SK-N-SH (cell line): ENCODE measurements at regions not wholly inside any gene's neighbourhood (a gene's known extent, or its start where the extent isn't known, plus 50 kb on each side); places are given as distances from the start of the nearest gene placed in this dataset.
A peak's percentile ranks its signal among the peaks of the same experiment; 100 is the strongest.

Source experiments
- CTCF ChIA-PET: fragments of 300-600, 350-600 bp; formaldehyde crosslinking; extraction: SDS; loops from one replicate; lab custom pipeline; 2021; lab: Yijun Ruan, JAX
- POLR2A ChIA-PET: fragments of 350-600 bp; sonication (Branson Sonifier 250); formaldehyde crosslinking; extraction: SDS; loops from one replicate; lab custom pipeline; 2020; ENCODE audit warnings: antibody characterized with exemption, inconsistent platforms; lab: Yijun Ruan, JAX
- DNase-seq: peaks from one replicate; pipeline ENCODE4 v3.0.0; 2012
- H2AFZ ChIP-seq: fragments of 200-600 bp; sonication (generic); 2 replicates; pipeline ENCODE4 v1.8.1; 2016; ENCODE audit warnings: antibody characterized with exemption, mild to moderate bottlenecking, low read depth
- H3F3A ChIP-seq: fragments of 200-600 bp; sonication (generic); replicated peaks from 2 replicates; pipeline ENCODE3; 2016; ENCODE audit warnings: antibody characterized with exemption, mild to moderate bottlenecking; ENCODE audit not compliant: insufficient read depth
- H3K27ac ChIP-seq, 2 experiments: fragments of 200-500 bp in 1 of 2; fragments of 200-600 bp in 1 of 2; sonication (Bioruptor generic) in 1 of 2; sonication (generic), shearing (Covaris generic) in 1 of 2; 2 replicates each; pipeline versions ENCODE4 v1.5.1 to v1.6.1; 2014 to 2016; ENCODE audit warnings: low read depth in 2 of 2, inconsistent platforms in 1 of 2, low read length in 1 of 2, mild to moderate bottlenecking in 1 of 2, mixed read lengths in 1 of 2
- H3K27me3 ChIP-seq: fragments of 200-600 bp; sonication (generic), shearing (Covaris generic); 2 replicates; pipeline ENCODE4 v1.6.1; 2016; ENCODE audit warnings: mixed run types; ENCODE audit not compliant: insufficient read depth
- H3K36me3 ChIP-seq, 2 experiments: fragments of 200-500 bp in 1 of 2; fragments of 200-600 bp in 1 of 2; sonication (Bioruptor generic) in 1 of 2; sonication (generic) in 1 of 2; replicated peaks in 1 of 2; 2 replicates each; pipeline versions ENCODE3 to v1.5.1; 2014 to 2016; ENCODE audit warnings: low read length in 1 of 2, mild to moderate bottlenecking in 1 of 2; ENCODE audit not compliant: insufficient read depth in 2 of 2, control insufficient read depth in 1 of 2
- H3K4me1 ChIP-seq, 2 experiments: fragments of 200-500 bp in 1 of 2; fragments of 200-600 bp in 1 of 2; sonication (Bioruptor generic) in 1 of 2; sonication (generic), shearing (Covaris generic) in 1 of 2; 2 replicates each; pipeline versions ENCODE4 v1.5.1 to v1.6.1; 2014 to 2016; ENCODE audit warnings: low read depth in 1 of 2, low read length in 1 of 2, mixed run types in 1 of 2; ENCODE audit not compliant: insufficient read depth in 2 of 2, control insufficient read depth in 1 of 2
- H3K4me2 ChIP-seq: fragments of 200-600 bp; sonication (generic), shearing (Covaris generic); 2 replicates; pipeline ENCODE4 v1.6.1; 2017; ENCODE audit warnings: mixed run types
- H3K4me3 ChIP-seq, 2 experiments: fragments of 200-500 bp in 1 of 2; fragments of 200-600 bp in 1 of 2; sonication (Bioruptor generic) in 1 of 2; sonication (generic), shearing (Covaris generic) in 1 of 2; 2 replicates each; pipeline versions ENCODE4 v1.5.1 to v1.8.1; 2014 to 2016; ENCODE audit warnings: low read depth in 2 of 2, inconsistent platforms in 1 of 2, low read length in 1 of 2, mild to moderate bottlenecking in 1 of 2, mixed read lengths in 1 of 2, moderate library complexity in 1 of 2
- H3K79me2 ChIP-seq: fragments of 200-600 bp; sonication (generic); 2 replicates; pipeline ENCODE4 v1.8.1; 2017; ENCODE audit warnings: mild to moderate bottlenecking; ENCODE audit not compliant: insufficient read depth
- H3K9ac ChIP-seq: fragments of 200-600 bp; sonication (generic); 2 replicates; pipeline ENCODE4 v1.6.1; 2017; ENCODE audit warnings: mixed run types
- H3K9me2 ChIP-seq: fragments of 200-600 bp; sonication (generic); 2 replicates; pipeline ENCODE4 v1.6.1; 2017; ENCODE audit warnings: mixed run types
- H3K9me3 ChIP-seq: fragments of 200-600 bp; sonication (generic); 2 replicates; pipeline ENCODE4 v1.6.1; 2017; ENCODE audit warnings: mixed run types, mild to moderate bottlenecking, moderate library complexity
- H4K20me1 ChIP-seq: fragments of 200-600 bp; sonication (generic); 2 replicates; pipeline ENCODE4 v1.6.1; 2017; ENCODE audit warnings: mild to moderate bottlenecking, mixed run types; ENCODE audit not compliant: insufficient read depth
- CHD2 ChIP-seq: fragments of 150-350 bp; IDR thresholded peaks from 2 replicates; pipeline ENCODE4 v1.6.1; 2018; ENCODE audit warnings: low read length; ENCODE audit not compliant: partially characterized antibody
- ELF1 ChIP-seq: IDR thresholded peaks from 2 replicates; pipeline ENCODE4 v1.4.0; 2012
- EP300 ChIP-seq, 2 experiments: IDR thresholded peaks; 2 replicates each; pipeline versions ENCODE4 v1.4.0 to v1.6.1; 2012; ENCODE audit warnings: borderline replicate concordance in 1 of 2, low read depth in 1 of 2, low read length in 1 of 2
- EZH2phosphoT487 ChIP-seq: fragments of 200-600 bp; sonication (generic); IDR thresholded peaks from 2 replicates; pipeline ENCODE4 v1.6.1; 2017; ENCODE audit warnings: low read depth, mixed run types, mild to moderate bottlenecking, antibody characterized with exemption, moderate library complexity, borderline replicate concordance
- FOSL2 ChIP-seq: IDR thresholded peaks from 2 replicates; pipeline ENCODE4 v1.4.0; 2012; ENCODE audit warnings: low read depth, mild to moderate bottlenecking, moderate library complexity, borderline replicate concordance
- FOXJ3 ChIP-seq: sonication (generic); formaldehyde crosslinking; IDR thresholded peaks from 2 replicates; pipeline ENCODE4 v1.5.1; 2020; ENCODE audit warnings: mild to moderate bottlenecking, missing genetic modification reagents
- FOXM1 ChIP-seq: IDR thresholded peaks from 2 replicates; pipeline ENCODE4 v1.4.0; 2012; ENCODE audit warnings: low read depth, mild to moderate bottlenecking
- GABPA ChIP-seq: IDR thresholded peaks from 2 replicates; pipeline ENCODE4 v1.4.0; 2012; ENCODE audit warnings: low read depth, mild to moderate bottlenecking
- GATA2 ChIP-seq: sonication (generic); formaldehyde crosslinking; IDR thresholded peaks from 2 replicates; pipeline ENCODE4 v1.5.0; 2020; ENCODE audit warnings: mild to moderate bottlenecking, missing genetic modification reagents
- JUND ChIP-seq: IDR thresholded peaks from 2 replicates; pipeline ENCODE4 v1.4.0; 2012
- MAX ChIP-seq: IDR thresholded peaks from 2 replicates; pipeline ENCODE4 v1.4.0; 2012; ENCODE audit warnings: low read depth
- MEF2A ChIP-seq: IDR thresholded peaks from 2 replicates; pipeline ENCODE4 v1.4.0; 2012; ENCODE audit warnings: low read depth, borderline replicate concordance
- MXI1 ChIP-seq: IDR thresholded peaks from 2 replicates; pipeline ENCODE4 v1.6.1; 2012; ENCODE audit warnings: mild to moderate bottlenecking, low read depth, low read length, improper control_type of control experiment
- NFIC ChIP-seq: IDR thresholded peaks from 2 replicates; pipeline ENCODE4 v1.4.0; 2012; ENCODE audit warnings: borderline replicate concordance
- NRF1 ChIP-seq: IDR thresholded peaks from 2 replicates; pipeline ENCODE4 v1.6.1; 2012; ENCODE audit warnings: low read depth, mild to moderate bottlenecking, low read length
- POLR2AphosphoS5 ChIP-seq: IDR thresholded peaks from 2 replicates; pipeline ENCODE4 v1.6.1; 2012; ENCODE audit warnings: low read depth, low read length
- RAD21 ChIP-seq: IDR thresholded peaks from 2 replicates; pipeline ENCODE4 v1.6.1; 2012; ENCODE audit warnings: mild to moderate bottlenecking, low read length
- RCOR1 ChIP-seq: fragments of 150-350 bp; IDR thresholded peaks from 2 replicates; pipeline ENCODE4 v1.6.1; 2017; ENCODE audit warnings: antibody characterized with exemption, low read length
- RFX5 ChIP-seq: IDR thresholded peaks from 2 replicates; pipeline ENCODE4 v1.6.1; 2012; ENCODE audit warnings: mild to moderate bottlenecking, improper control_type of control experiment, low read length
- RXRA ChIP-seq: IDR thresholded peaks from 2 replicates; pipeline ENCODE4 v1.4.0; 2012; ENCODE audit warnings: low read depth, mild to moderate bottlenecking, borderline replicate concordance
- SIN3A ChIP-seq: IDR thresholded peaks from 2 replicates; pipeline ENCODE4 v1.6.1; 2012; ENCODE audit warnings: low read depth, mild to moderate bottlenecking, low read length, moderate library complexity, borderline replicate concordance
- SMC3 ChIP-seq: IDR thresholded peaks from 2 replicates; pipeline ENCODE4 v1.6.1; 2012; ENCODE audit warnings: low read depth, low read length, improper control_type of control experiment
- TAF1 ChIP-seq: IDR thresholded peaks from 2 replicates; pipeline ENCODE4 v1.6.1; 2012; ENCODE audit warnings: low read depth, mild to moderate bottlenecking, low read length, moderate library complexity, borderline replicate concordance
- TCF12 ChIP-seq: IDR thresholded peaks from 2 replicates; pipeline ENCODE4 v1.4.0; 2012
- TEAD4 ChIP-seq: IDR thresholded peaks from 2 replicates; pipeline ENCODE4 v1.4.0; 2012; ENCODE audit warnings: mild to moderate bottlenecking, borderline replicate concordance; ENCODE audit not compliant: insufficient read depth
- USF1 ChIP-seq: IDR thresholded peaks from 2 replicates; pipeline ENCODE4 v1.4.0; 2012; ENCODE audit warnings: low read depth, borderline replicate concordance
- YY1 ChIP-seq: IDR thresholded peaks from 2 replicates; pipeline ENCODE4 v1.4.0; 2012; ENCODE audit warnings: low read depth, mild to moderate bottlenecking
- WGBS: methylation state at CpG from one replicate; pipeline ENCODE4 v1.1.6; 2017; ENCODE audit warnings: low lambda C conversion rate; 5-methylcytosine and 5-hydroxymethylcytosine counted together
- TF ChIP-seq, protein P1 (sequence below): fragments of 200-600 bp; sonication (generic); IDR thresholded peaks from 2 replicates; pipeline ENCODE4 v1.6.1; 2017; ENCODE audit warnings: antibody characterized with exemption, mild to moderate bottlenecking, moderate library complexity
- TF ChIP-seq, protein P2 (sequence below): fragments of 150-350 bp; IDR thresholded peaks from 2 replicates; pipeline ENCODE4 v1.6.1; 2017; ENCODE audit warnings: antibody characterized with exemption, low read length, low read depth, borderline replicate concordance
- TF ChIP-seq, protein P3 (sequence below): fragments of 150-350 bp; IDR thresholded peaks from 2 replicates; pipeline ENCODE4 v1.6.1; 2016; ENCODE audit warnings: mild to moderate bottlenecking, low read depth, low read length
- TF ChIP-seq, protein P4 (sequence below): IDR thresholded peaks from 2 replicates; pipeline ENCODE4 v1.4.0; 2012; ENCODE audit warnings: low read depth, borderline replicate concordance

DNA sequence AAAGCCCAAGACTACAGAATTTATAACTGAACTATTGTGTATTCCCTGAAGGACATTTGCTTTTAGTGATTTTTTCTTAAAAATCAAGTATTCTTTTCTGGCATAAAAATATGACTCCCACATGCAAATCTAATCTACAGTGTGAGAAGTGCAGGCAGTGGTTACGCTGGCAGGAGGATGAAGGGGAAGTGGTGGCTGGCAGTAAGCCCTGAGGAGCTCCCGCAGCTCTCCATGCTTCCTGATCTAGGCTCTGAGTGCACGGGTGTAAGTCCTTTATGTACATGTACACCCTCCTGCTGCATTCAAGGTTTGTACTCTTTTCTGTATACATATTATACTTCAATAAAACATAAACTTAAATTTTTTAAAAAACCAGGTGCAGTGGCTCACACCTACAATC, 67.5 kb upstream of the PRDX6 start:
- H3K36me3 ChIP-seq = peaks cover 0 to 2% of the 10 kb centered on the region in 2 experiments
- ChIA-PET POLR2A (no interaction called here), CTCF (no interaction called here)
- no peak overlapping the region for H3K9ac ChIP-seq
- no peak overlapping the region for H3K4me3 ChIP-seq
- WGBS = 26% methylated on average over 3 of the region's 3 CpGs
- no peaks in the 10 kb centered on the region for H3K9me2 ChIP-seq
- H3K4me1 ChIP-seq = peaks cover 0 to 9% of the 10 kb centered on the region in 2 experiments; a peak in 2 of 4 replicates
- H3K9me3 ChIP-seq = no peaks in the 10 kb centered on the region
- no peaks in the 10 kb centered on the region for H4K20me1 ChIP-seq
- H3F3A ChIP-seq = peaks cover 16% of the 10 kb centered on the region
- peak overlapping the region; percentile 36 to 59; a peak in 3 of 4 replicates for H3K27ac ChIP-seq
- H3K79me2 ChIP-seq = no peaks in the 10 kb centered on the region
- no peak overlapping the region for H2AFZ ChIP-seq
- H3K27me3 ChIP-seq = no peaks in the 10 kb centered on the region
- peak overlapping the region; percentile 51; the same call in 1 of the 2 replicates for H3K4me2 ChIP-seq
- no peak for DNase-seq
- TF ChIP-seq RFX5 (no peak), GATA2 (CRISPR knock-in tag) (no peak), RXRA (peak; percentile 58; the same call in 1 of the 2 replicates), EZH2phosphoT487 (no peak), FOXM1 (no peak), TCF12 (peak; percentile 69), SIN3A (peak; percentile 47; the same call in 1 of the 2 replicates), RCOR1 (no peak), CHD2 (no peak), NRF1 (no peak), JUND (no peak), NFIC (peak; percentile 94), POLR2AphosphoS5 (no peak), GABPA (no peak), RAD21 (no peak), FOSL2 (peak; percentile 8; the same call in 1 of the 2 replicates), USF1 (no peak), MAX (peak; percentile 65), MEF2A (no peak), ELF1 (no peak), MXI1 (no peak), FOXJ3 (CRISPR knock-in tag) (no peak), TAF1 (no peak), EP300 (IDR thresholded peaks at IDR 0.05; ENCODE audit: borderline replicate concordance in 1 of 2, low read depth in 1 of 2, low read length in 1 of 2) (peak in 1 of 2 experiments; percentile 56; a peak in 1 of 4 replicates), YY1 (no peak), TEAD4 (no peak), SMC3 (no peak)
- TF ChIP-seq, protein P1, sequence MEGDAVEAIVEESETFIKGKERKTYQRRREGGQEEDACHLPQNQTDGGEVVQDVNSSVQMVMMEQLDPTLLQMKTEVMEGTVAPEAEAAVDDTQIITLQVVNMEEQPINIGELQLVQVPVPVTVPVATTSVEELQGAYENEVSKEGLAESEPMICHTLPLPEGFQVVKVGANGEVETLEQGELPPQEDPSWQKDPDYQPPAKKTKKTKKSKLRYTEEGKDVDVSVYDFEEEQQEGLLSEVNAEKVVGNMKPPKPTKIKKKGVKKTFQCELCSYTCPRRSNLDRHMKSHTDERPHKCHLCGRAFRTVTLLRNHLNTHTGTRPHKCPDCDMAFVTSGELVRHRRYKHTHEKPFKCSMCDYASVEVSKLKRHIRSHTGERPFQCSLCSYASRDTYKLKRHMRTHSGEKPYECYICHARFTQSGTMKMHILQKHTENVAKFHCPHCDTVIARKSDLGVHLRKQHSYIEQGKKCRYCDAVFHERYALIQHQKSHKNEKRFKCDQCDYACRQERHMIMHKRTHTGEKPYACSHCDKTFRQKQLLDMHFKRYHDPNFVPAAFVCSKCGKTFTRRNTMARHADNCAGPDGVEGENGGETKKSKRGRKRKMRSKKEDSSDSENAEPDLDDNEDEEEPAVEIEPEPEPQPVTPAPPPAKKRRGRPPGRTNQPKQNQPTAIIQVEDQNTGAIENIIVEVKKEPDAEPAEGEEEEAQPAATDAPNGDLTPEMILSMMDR = no peak
- TF ChIP-seq, protein P2, sequence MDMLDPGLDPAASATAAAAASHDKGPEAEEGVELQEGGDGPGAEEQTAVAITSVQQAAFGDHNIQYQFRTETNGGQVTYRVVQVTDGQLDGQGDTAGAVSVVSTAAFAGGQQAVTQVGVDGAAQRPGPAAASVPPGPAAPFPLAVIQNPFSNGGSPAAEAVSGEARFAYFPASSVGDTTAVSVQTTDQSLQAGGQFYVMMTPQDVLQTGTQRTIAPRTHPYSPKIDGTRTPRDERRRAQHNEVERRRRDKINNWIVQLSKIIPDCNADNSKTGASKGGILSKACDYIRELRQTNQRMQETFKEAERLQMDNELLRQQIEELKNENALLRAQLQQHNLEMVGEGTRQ = no peak
- TF ChIP-seq, protein P3, sequence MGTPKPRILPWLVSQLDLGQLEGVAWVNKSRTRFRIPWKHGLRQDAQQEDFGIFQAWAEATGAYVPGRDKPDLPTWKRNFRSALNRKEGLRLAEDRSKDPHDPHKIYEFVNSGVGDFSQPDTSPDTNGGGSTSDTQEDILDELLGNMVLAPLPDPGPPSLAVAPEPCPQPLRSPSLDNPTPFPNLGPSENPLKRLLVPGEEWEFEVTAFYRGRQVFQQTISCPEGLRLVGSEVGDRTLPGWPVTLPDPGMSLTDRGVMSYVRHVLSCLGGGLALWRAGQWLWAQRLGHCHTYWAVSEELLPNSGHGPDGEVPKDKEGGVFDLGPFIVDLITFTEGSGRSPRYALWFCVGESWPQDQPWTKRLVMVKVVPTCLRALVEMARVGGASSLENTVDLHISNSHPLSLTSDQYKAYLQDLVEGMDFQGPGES = no peak
- TF ChIP-seq, protein P4, sequence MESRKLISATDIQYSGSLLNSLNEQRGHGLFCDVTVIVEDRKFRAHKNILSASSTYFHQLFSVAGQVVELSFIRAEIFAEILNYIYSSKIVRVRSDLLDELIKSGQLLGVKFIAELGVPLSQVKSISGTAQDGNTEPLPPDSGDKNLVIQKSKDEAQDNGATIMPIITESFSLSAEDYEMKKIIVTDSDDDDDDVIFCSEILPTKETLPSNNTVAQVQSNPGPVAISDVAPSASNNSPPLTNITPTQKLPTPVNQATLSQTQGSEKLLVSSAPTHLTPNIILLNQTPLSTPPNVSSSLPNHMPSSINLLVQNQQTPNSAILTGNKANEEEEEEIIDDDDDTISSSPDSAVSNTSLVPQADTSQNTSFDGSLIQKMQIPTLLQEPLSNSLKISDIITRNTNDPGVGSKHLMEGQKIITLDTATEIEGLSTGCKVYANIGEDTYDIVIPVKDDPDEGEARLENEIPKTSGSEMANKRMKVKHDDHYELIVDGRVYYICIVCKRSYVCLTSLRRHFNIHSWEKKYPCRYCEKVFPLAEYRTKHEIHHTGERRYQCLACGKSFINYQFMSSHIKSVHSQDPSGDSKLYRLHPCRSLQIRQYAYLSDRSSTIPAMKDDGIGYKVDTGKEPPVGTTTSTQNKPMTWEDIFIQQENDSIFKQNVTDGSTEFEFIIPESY = no peak
